Head of caudate nucleus (tissue), 42 donors: ENCODE measurements at regions not wholly inside any gene's neighbourhood (a gene's known extent, or its start where the extent isn't known, plus 50 kb on each side); places are given as distances from the start of the nearest gene placed in this dataset.
"Not testable (repeated sequence)": the region's sequence is repeated elsewhere in the genome, so short reads cannot be mapped to it uniquely, and the experiment has no call there.

ENCODE experiments used
- DNase-seq, 42 donors: peaks; one replicate each; pipeline versions ENCODE4 v3.0.0 to v3.0.0-alpha.2; 2020 to 2021; ENCODE audit warnings: mixed read lengths in 7 of 42
- intact Hi-C: fragments of 100-400 bp; cut with DNase I; formaldehyde crosslinking; loops from one replicate; pipeline ENCODE4 v1.15.0; 2022

- DNase-seq = no peak
- intact Hi-C loops = loop anchor here (5.0 kb wide), 1 partner anchor 519 kb away; no protein-coding TSS in a partner anchor
Measured at GRCh38 chr7:81498176-81498575, 271.7 kb downstream of the HGF start.

- DNase-seq = no peak
- intact Hi-C loops = no loop called here
Measured at GRCh38 chr7:81492910-81493309, 276.9 kb downstream of the HGF start.

GRCh38 chr7:81492240-81492639 lies 277.6 kb downstream of the HGF start:
- intact Hi-C loops = no loop called here

GRCh38 chr7:81491573-81491972 lies 278.3 kb downstream of the HGF start:
- DNase-seq = no peak
- intact Hi-C loops = no loop called here

More at GRCh38 chr7:81492240-81492639, 277.6 kb downstream of the HGF start:
- no peak for DNase-seq

GRCh38 chr7:81488210-81488609 lies 281.6 kb downstream of the HGF start:
- DNase-seq = no peak
- intact Hi-C loops = loop anchor here (10.0 kb wide), 2 partner anchors 467 to 1247 kb away; no protein-coding TSS in a partner anchor

- DNase-seq = no peak
- intact Hi-C loops = loop anchor here (10.0 kb wide), 2 partner anchors 467 to 1247 kb away; no protein-coding TSS in a partner anchor
Measured at GRCh38 chr7:81487516-81487915, 282.3 kb downstream of the HGF start.

GRCh38 chr7:81484261-81484660 lies 285.6 kb downstream of the HGF start:
- intact Hi-C loops = loop anchor here (10.0 kb wide), 2 partner anchors 471 to 1251 kb away; no protein-coding TSS in a partner anchor
- DNase-seq = peak in 12 of 42 donors; percentile 8 to 45 (median 25)

- intact Hi-C loops = loop anchor here (10.0 kb wide), 2 partner anchors 472 to 1252 kb away; no protein-coding TSS in a partner anchor
- DNase-seq = no peak
Measured at GRCh38 chr7:81482600-81483186, 287.2 kb downstream of the HGF start.

GRCh38 chr7:81478664-81479063 lies 291.2 kb downstream of the HGF start:
- DNase-seq = no peak
- intact Hi-C loops = no loop called here

- DNase-seq, intact Hi-C loops: not testable (repeated sequence)
Measured at GRCh38 chr7:81478201-81478600, 291.6 kb downstream of the HGF start.

GRCh38 chr7:81473236-81473635 lies 296.6 kb downstream of the HGF start:
- intact Hi-C loops = loop anchor here (5.0 kb wide), 1 partner anchor 771 kb away; no protein-coding TSS in a partner anchor
- DNase-seq = no peak

- intact Hi-C loops = loop anchor here (5.0 kb wide), 1 partner anchor 769 kb away; no protein-coding TSS in a partner anchor
- DNase-seq = no peak
Measured at GRCh38 chr7:81470724-81471379, 299.0 kb downstream of the HGF start.

GRCh38 chr7:81469869-81470723 lies 299.8 kb downstream of the HGF start:
- peak; percentile 40 to 92 (median 80) for DNase-seq
- intact Hi-C loops = loop anchor here (5.0 kb wide), 1 partner anchor 768 kb away; no protein-coding TSS in a partner anchor

- intact Hi-C loops = no loop called here
- no peak for DNase-seq
Measured at GRCh38 chr7:81469153-81469868, 300.5 kb downstream of the HGF start.

GRCh38 chr7:81468526-81468925 lies 301.3 kb downstream of the HGF start:
- DNase-seq = no peak
- intact Hi-C loops = no loop called here

- no peak for DNase-seq
- intact Hi-C loops = no loop called here
Measured at GRCh38 chr7:81467964-81468363, 301.9 kb downstream of the HGF start.

- intact Hi-C loops = loop anchor here (5.0 kb wide), 1 partner anchor 775 kb away; no protein-coding TSS in a partner anchor
- DNase-seq = no peak
Measured at GRCh38 chr7:81462672-81463071, 307.2 kb downstream of the HGF start.

- DNase-seq = no peak
- intact Hi-C loops = loop anchor here (5.0 kb wide), 1 partner anchor 773 kb away; no protein-coding TSS in a partner anchor
Measured at GRCh38 chr7:81460250-81461045, 309.4 kb downstream of the HGF start.
